HCT116 (cell line): ENCODE measurements at regions not wholly inside any gene's neighbourhood (a gene's known extent, or its start where the extent isn't known, plus 50 kb on each side); places are given as distances from the start of the nearest gene placed in this dataset.

Source experiments
- ATAC-seq: fragments of 200-7000 bp; cut with Tn5 transposase; 2 replicates; pipeline ENCODE4 v1.9.1; 2020; ENCODE audit warnings: mild to moderate bottlenecking, moderate library complexity
- BruUV-seq: library from RNA; stranded (reverse); fragments of 400-500 nt; replicated peaks from 2 replicates; lab custom pipeline; 2021; lab: Mats Ljungman, UMichigan
- CTCF ChIA-PET: fragments of 300-600 bp; sonication (Branson Sonifier 250); formaldehyde crosslinking; loops from one replicate; lab custom pipeline; 2021; ENCODE audit warnings: antibody characterized with exemption; lab: Charles Lee
- POLR2A ChIA-PET: fragments of 300-600, 350-600 bp; sonication (Branson Sonifier 250); formaldehyde crosslinking; loops from one replicate; lab custom pipeline; 2021; ENCODE audit warnings: antibody characterized with exemption; lab: Charles Lee
- RAD21 ChIA-PET, 2 experiments: fragments of 300-600 bp; sonication (Branson Sonifier 250); formaldehyde crosslinking; loops; one replicate each; lab custom pipeline; 2023; ENCODE audit warnings: low total read pairs in 2 of 2; ENCODE audit not compliant: uncharacterized antibody in 2 of 2, unreplicated experiment in 2 of 2, low non-redundant PET in 1 of 2; lab: Charles Lee
- DNase-seq: peaks from one replicate; pipeline ENCODE4 v3.0.0-alpha.2; 2010; ENCODE audit warnings: low read depth, low spot score
- H2AFZ ChIP-seq: fragments of 200-600 bp; shearing (Covaris generic), sonication (generic); 2 replicates; pipeline ENCODE4 v1.6.1; 2017; ENCODE audit warnings: low read depth, mixed run types, mixed read lengths, antibody characterized with exemption, low read length; ENCODE audit not compliant: poor library complexity, severe bottlenecking
- H3K27ac ChIP-seq: 2 replicates; pipeline ENCODE4 v1.5.1; 2012; ENCODE audit warnings: low read depth, low read length
- H3K27me3 ChIP-seq: fragments of 200-600 bp; sonication (generic); 2 replicates; pipeline ENCODE4 v1.6.1; 2016; ENCODE audit warnings: mixed run types, low read length, mixed read lengths; ENCODE audit not compliant: insufficient read depth
- H3K36me3 ChIP-seq, 2 experiments: fragments of 200-500 bp in 1 of 2; fragments of 200-600 bp in 1 of 2; sonication (Bioruptor generic) in 1 of 2; sonication (generic) in 1 of 2; 2 replicates each; pipeline versions ENCODE4 v1.5.1 to v1.6.1; 2014 to 2016; ENCODE audit warnings: low read length in 2 of 2, inconsistent platforms in 1 of 2, mixed read lengths in 1 of 2, mixed run types in 1 of 2; ENCODE audit not compliant: insufficient read depth in 2 of 2, control insufficient read depth in 1 of 2
- H3K4me1 ChIP-seq, 2 experiments: fragments of 200-600 bp in 1 of 2; sonication (generic) in 1 of 2; 2 replicates each; pipeline versions ENCODE4 v1.5.1 to v1.6.1; 2012 to 2017; ENCODE audit warnings: low read length in 2 of 2, inconsistent platforms in 1 of 2, mild to moderate bottlenecking in 1 of 2, mixed read lengths in 1 of 2, mixed run types in 1 of 2, moderate library complexity in 1 of 2; ENCODE audit not compliant: insufficient read depth in 2 of 2, control insufficient read depth in 1 of 2
- H3K4me2 ChIP-seq: fragments of 200-600 bp; sonication (generic); 2 replicates; pipeline ENCODE4 v1.6.1; 2017; ENCODE audit warnings: mixed run types, low read length, mixed read lengths
- H3K4me3 ChIP-seq, 2 experiments: fragments of 200-600 bp in 1 of 2; sonication (generic) in 1 of 2; replicated peaks in 1 of 2; 2 replicates each; pipeline ENCODE4 v1.5.1; 2011 to 2016; ENCODE audit warnings: low read length in 2 of 2, control low read depth in 1 of 2, low read depth in 1 of 2, mild to moderate bottlenecking in 1 of 2, mixed read lengths in 1 of 2, mixed run types in 1 of 2
- H3K79me2 ChIP-seq: fragments of 200-600 bp; sonication (generic); 2 replicates; pipeline ENCODE4 v1.6.1; 2017; ENCODE audit warnings: mild to moderate bottlenecking, mixed run types, low read length, moderate library complexity, mixed read lengths; ENCODE audit not compliant: insufficient read depth
- H3K9ac ChIP-seq: fragments of 200-600 bp; sonication (generic); 2 replicates; pipeline ENCODE4 v1.6.1; 2016; ENCODE audit warnings: low read length, mixed read lengths
- H3K9me2 ChIP-seq: fragments of 200-600 bp; sonication (generic), shearing (Covaris generic); 2 replicates; pipeline ENCODE4 v1.6.1; 2017; ENCODE audit warnings: mixed run types, mild to moderate bottlenecking, moderate library complexity; ENCODE audit not compliant: insufficient read depth
- H3K9me3 ChIP-seq, 2 experiments: fragments of 200-500 bp in 1 of 2; fragments of 200-600 bp in 1 of 2; sonication (Bioruptor generic) in 1 of 2; sonication (generic) in 1 of 2; 2 replicates each; pipeline ENCODE4 v1.6.1; 2014 to 2017; ENCODE audit warnings: low read length in 2 of 2, mixed read lengths in 2 of 2, inconsistent platforms in 1 of 2, low read depth in 1 of 2, mild to moderate bottlenecking in 1 of 2, mixed run types in 1 of 2, moderate library complexity in 1 of 2; ENCODE audit not compliant: control insufficient read depth in 1 of 2, insufficient read depth in 1 of 2
- H4K20me1 ChIP-seq: fragments of 200-600 bp; sonication (generic), shearing (Covaris generic); 2 replicates; pipeline ENCODE4 v1.6.1; 2017; ENCODE audit warnings: mixed run types, mild to moderate bottlenecking, moderate library complexity; ENCODE audit not compliant: insufficient read depth
- ATF3 ChIP-seq: IDR thresholded peaks from 2 replicates; pipeline ENCODE4 v1.6.1; 2012
- CBX3 ChIP-seq: IDR thresholded peaks from 2 replicates; pipeline ENCODE4 v1.6.1; 2012; ENCODE audit warnings: low read depth
- CEBPB ChIP-seq: IDR thresholded peaks from 2 replicates; pipeline ENCODE4 v1.6.1; 2012; ENCODE audit warnings: low read depth
- EGR1 ChIP-seq: IDR thresholded peaks from 2 replicates; pipeline ENCODE4 v1.6.1; 2012; ENCODE audit warnings: low read depth
- EZH2 ChIP-seq: fragments of 200-600 bp; sonication (generic); IDR thresholded peaks from 2 replicates; pipeline ENCODE4 v1.6.1; 2017; ENCODE audit warnings: antibody characterized with exemption, mixed run types
- FOSL1 ChIP-seq: IDR thresholded peaks from 2 replicates; pipeline ENCODE4 v1.6.1; 2012; ENCODE audit warnings: low read depth
- MAX ChIP-seq: IDR thresholded peaks from 2 replicates; pipeline ENCODE4 v1.6.1; 2012
- POLR2A ChIP-seq: IDR thresholded peaks from 2 replicates; pipeline ENCODE4 v1.7.0; 2011; ENCODE audit warnings: borderline replicate concordance; ENCODE audit not compliant: insufficient read depth, insufficient read length; ENCODE audit errors: extremely low read depth
- POLR2AphosphoS5 ChIP-seq: IDR thresholded peaks from 2 replicates; pipeline ENCODE4 v1.6.1; 2011; ENCODE audit warnings: mild to moderate bottlenecking, low read depth, low read length, moderate library complexity
- RAD21 ChIP-seq: IDR thresholded peaks from 2 replicates; pipeline ENCODE4 v1.6.1; 2012; ENCODE audit warnings: low read depth, mild to moderate bottlenecking
- SIN3A ChIP-seq: IDR thresholded peaks from 2 replicates; pipeline ENCODE4 v1.6.1; 2012; ENCODE audit warnings: low read depth
- SRF ChIP-seq: IDR thresholded peaks from 2 replicates; pipeline ENCODE4 v1.6.1; 2012; ENCODE audit warnings: low read depth
- intact Hi-C: fragments of 100-400 bp; cut with micrococcal nuclease; formaldehyde crosslinking; loops from 2 replicates; pipeline ENCODE4 v1.10.0; 2022

- TF ChIP-seq MAX (no peak), ATF3 (no peak), EZH2 (no peak), EGR1 (no peak), FOSL1 (no peak), SIN3A (no peak), POLR2AphosphoS5 (no peak), POLR2A (no peak), CBX3 (no peak), CEBPB (no peak)
- Histone ChIP-seq H3K4me1 (no peaks in the 10 kb centered on the region), H3K9me3 (peaks cover 0 to 25% of the 10 kb centered on the region in 2 experiments; a peak in 2 of 4 replicates), H3K9ac (no peak overlapping the region), H3K36me3 (no peaks in the 10 kb centered on the region), H3K27ac (no peak overlapping the region), H3K9me2 (no peaks in the 10 kb centered on the region), H3K4me2 (no peak overlapping the region), H3K27me3 (no peaks in the 10 kb centered on the region), H2AFZ (no peak overlapping the region), H4K20me1 (no peaks in the 10 kb centered on the region), H3K79me2 (no peaks in the 10 kb centered on the region), H3K4me3 (no peak overlapping the region)
- no peak for ATAC-seq
- no TSS peak for BruUV-seq
- ChIA-PET POLR2A (no interaction called here), CTCF (no interaction called here), RAD21 (no interaction called here)
- intact Hi-C loops, result no loop called here
- no peak for DNase-seq
These were observed 255.2 kb upstream of the ROBO1 start for GRCh38 chr3:80023010-80023409.

- ATAC-seq (no peak), DNase-seq (no peak)
- Histone ChIP-seq H2AFZ (no peak overlapping the region), H3K4me1 (no peaks in the 10 kb centered on the region), H3K79me2 (no peaks in the 10 kb centered on the region), H3K9me3 (peaks cover 0 to 16% of the 10 kb centered on the region in 2 experiments; a peak in 3 of 4 replicates), H3K27me3 (no peaks in the 10 kb centered on the region), H3K9ac (no peak overlapping the region), H4K20me1 (no peaks in the 10 kb centered on the region), H3K36me3 (no peaks in the 10 kb centered on the region), H3K27ac (no peak overlapping the region), H3K4me2 (no peak overlapping the region), H3K9me2 (no peaks in the 10 kb centered on the region), H3K4me3 (no peak overlapping the region)
- BruUV-seq, result no TSS peak
- ChIA-PET RAD21 (no interaction called here), POLR2A (no interaction called here), CTCF (no interaction called here)
- no peak for TF ChIP-seq RAD21
- no peak for TF ChIP-seq SRF
- intact Hi-C loops, result no loop called here
These were observed 250.6 kb upstream of the ROBO1 start for GRCh38 chr3:80018375-80018774.
